ENCODE measurements at regions not wholly inside any gene's neighbourhood (a gene's known extent, or its start where the extent isn't known, plus 50 kb on each side); places are given as distances from the start of the nearest gene placed in this dataset.
A peak's percentile ranks its signal among the peaks of the same experiment; 100 is the strongest.
"Not testable (repeated sequence)": the region's sequence is repeated elsewhere in the genome, so short reads cannot be mapped to it uniquely, and the experiment has no call there.

- DNase-seq (ENCODE audit: low read depth in 1 of 2, low spot score in 2 of 2) = no peak
- Histone ChIP-seq H3K4me1 (replicated peaks) (no peaks in the 10 kb centered on the region; the same call in 1 of the 2 replicates), H3K9me3 (replicated peaks) (no peaks in the 10 kb centered on the region), H3K27ac (no peak overlapping the region), H3K27me3 (replicated peaks) (no peaks in the 10 kb centered on the region), H3K4me3 (no peak overlapping the region), H3K36me3 (no peaks in the 10 kb centered on the region)
Measured at GRCh38 chr9:16276866-16277265, 593.6 kb downstream of the BNC2 start.

GRCh38 chr9:16277471-16277960, 593.0 kb downstream of the BNC2 start:
- Histone ChIP-seq H3K27ac (no peak overlapping the region), H3K27me3 (replicated peaks) (no peaks in the 10 kb centered on the region), H3K9me3 (replicated peaks) (no peaks in the 10 kb centered on the region), H3K36me3 (no peaks in the 10 kb centered on the region), H3K4me3 (no peak overlapping the region), H3K4me1 (replicated peaks) (peaks cover 2% of the 10 kb centered on the region; the same call in 1 of the 2 replicates)
- no peak for DNase-seq (ENCODE audit: low read depth in 1 of 2, low spot score in 2 of 2)

- H3K4me3 ChIP-seq = no peak overlapping the region
- no peaks in the 10 kb centered on the region for H3K27me3 ChIP-seq (replicated peaks)
- H3K27ac ChIP-seq = no peak overlapping the region
- DNase-seq (ENCODE audit: low read depth in 1 of 2, low spot score in 2 of 2) = no peak
- no peaks in the 10 kb centered on the region for H3K9me3 ChIP-seq (replicated peaks)
- H3K4me1 ChIP-seq (replicated peaks) = peaks cover 4% of the 10 kb centered on the region; the same call in 1 of the 2 replicates
- H3K36me3 ChIP-seq = no peaks in the 10 kb centered on the region
Measured at GRCh38 chr9:16278326-16278999, 592.0 kb downstream of the BNC2 start.

GRCh38 chr9:16281707-16282106, 588.8 kb downstream of the BNC2 start:
- H3K27me3 ChIP-seq (replicated peaks) = no peaks in the 10 kb centered on the region
- no peaks in the 10 kb centered on the region for H3K9me3 ChIP-seq (replicated peaks)
- H3K36me3 ChIP-seq = no peaks in the 10 kb centered on the region
- no peak overlapping the region for H3K27ac ChIP-seq
- H3K4me1 ChIP-seq (replicated peaks) = peaks cover 4% of the 10 kb centered on the region; the same call in 1 of the 2 replicates
- H3K4me3 ChIP-seq = no peak overlapping the region
- DNase-seq (ENCODE audit: low read depth in 1 of 2, low spot score in 2 of 2) = no peak

GRCh38 chr9:16282216-16282615, 588.3 kb downstream of the BNC2 start:
- Histone ChIP-seq H3K4me3 (no peak overlapping the region), H3K27ac (no peak overlapping the region), H3K27me3 (replicated peaks) (no peaks in the 10 kb centered on the region), H3K36me3 (no peaks in the 10 kb centered on the region), H3K4me1 (replicated peaks) (peaks cover 4% of the 10 kb centered on the region; the same call in 1 of the 2 replicates), H3K9me3 (replicated peaks) (no peaks in the 10 kb centered on the region)
- DNase-seq (ENCODE audit: low read depth in 1 of 2, low spot score in 2 of 2) = peak in 1 of 2 experiments; percentile 25

- no peak overlapping the region for H3K27ac ChIP-seq
- DNase-seq (ENCODE audit: low read depth in 1 of 2, low spot score in 2 of 2) = no peak
- no peaks in the 10 kb centered on the region for H3K36me3 ChIP-seq
- peaks cover 4% of the 10 kb centered on the region; the same call in 1 of the 2 replicates for H3K4me1 ChIP-seq (replicated peaks)
- no peaks in the 10 kb centered on the region for H3K9me3 ChIP-seq (replicated peaks)
- H3K27me3 ChIP-seq (replicated peaks) = no peaks in the 10 kb centered on the region
- no peak overlapping the region for H3K4me3 ChIP-seq
Measured at GRCh38 chr9:16282718-16283117, 587.8 kb downstream of the BNC2 start.

GRCh38 chr9:16286160-16286559, 584.3 kb downstream of the BNC2 start:
- H3K27ac ChIP-seq = no peak overlapping the region

GRCh38 chr9:16289639-16290038, 580.8 kb downstream of the BNC2 start:
- Histone ChIP-seq H3K9me3 (replicated peaks) (no peaks in the 10 kb centered on the region), H3K27me3 (replicated peaks) (no peaks in the 10 kb centered on the region), H3K4me3 (no peak overlapping the region), H3K27ac (no peak overlapping the region), H3K4me1 (replicated peaks) (no peaks in the 10 kb centered on the region), H3K36me3 (no peaks in the 10 kb centered on the region)
- DNase-seq (ENCODE audit: low read depth in 1 of 2, low spot score in 2 of 2) = no peak

More at GRCh38 chr9:16286160-16286559, 584.3 kb downstream of the BNC2 start:
- no peak overlapping the region for H3K4me3 ChIP-seq
- no peak for DNase-seq (ENCODE audit: low read depth in 1 of 2, low spot score in 2 of 2)
- no peaks in the 10 kb centered on the region for H3K27me3 ChIP-seq (replicated peaks)
- H3K4me1 ChIP-seq (replicated peaks) = peaks cover 4% of the 10 kb centered on the region; the same call in 1 of the 2 replicates
- H3K9me3 ChIP-seq (replicated peaks) = no peaks in the 10 kb centered on the region
- no peaks in the 10 kb centered on the region for H3K36me3 ChIP-seq

GRCh38 chr9:16290169-16290568, 580.3 kb downstream of the BNC2 start:
- Histone ChIP-seq H3K4me3 (no peak overlapping the region), H3K9me3 (replicated peaks) (no peaks in the 10 kb centered on the region), H3K27ac (no peak overlapping the region), H3K36me3 (no peaks in the 10 kb centered on the region), H3K4me1 (replicated peaks) (no peaks in the 10 kb centered on the region), H3K27me3 (replicated peaks) (no peaks in the 10 kb centered on the region)
- no peak for DNase-seq (ENCODE audit: low read depth in 1 of 2, low spot score in 2 of 2)

- H3K4me1 ChIP-seq (replicated peaks) = no peaks in the 10 kb centered on the region
- no peaks in the 10 kb centered on the region for H3K36me3 ChIP-seq
- H3K4me3 ChIP-seq = no peak overlapping the region
- H3K9me3 ChIP-seq (replicated peaks) = no peaks in the 10 kb centered on the region
- no peak overlapping the region for H3K27ac ChIP-seq
- DNase-seq (ENCODE audit: low read depth in 1 of 2, low spot score in 2 of 2) = no peak
- no peaks in the 10 kb centered on the region for H3K27me3 ChIP-seq (replicated peaks)
Measured at GRCh38 chr9:16291921-16292320, 578.5 kb downstream of the BNC2 start.

GRCh38 chr9:16293610-16294009, 576.9 kb downstream of the BNC2 start:
- Histone ChIP-seq H3K27me3 (replicated peaks) (no peaks in the 10 kb centered on the region), H3K27ac (no peak overlapping the region), H3K4me1 (replicated peaks) (no peaks in the 10 kb centered on the region), H3K9me3 (replicated peaks) (no peaks in the 10 kb centered on the region), H3K4me3 (no peak overlapping the region), H3K36me3 (no peaks in the 10 kb centered on the region)
- no peak for DNase-seq (ENCODE audit: low read depth in 1 of 2, low spot score in 2 of 2)

GRCh38 chr9:16294133-16294770, 576.2 kb downstream of the BNC2 start:
- no peaks in the 10 kb centered on the region for H3K9me3 ChIP-seq (replicated peaks)
- DNase-seq (ENCODE audit: low read depth in 1 of 2, low spot score in 2 of 2) = no peak
- no peaks in the 10 kb centered on the region for H3K27me3 ChIP-seq (replicated peaks)
- no peaks in the 10 kb centered on the region for H3K4me1 ChIP-seq (replicated peaks)
- H3K27ac ChIP-seq = no peak overlapping the region
- H3K4me3 ChIP-seq = no peak overlapping the region
- no peaks in the 10 kb centered on the region for H3K36me3 ChIP-seq

GRCh38 chr9:16294940-16295339, 575.5 kb downstream of the BNC2 start:
- H3K4me3 ChIP-seq; DNase-seq (ENCODE audit: low read depth in 1 of 2, low spot score in 2 of 2); H3K27me3 ChIP-seq (replicated peaks); H3K4me1 ChIP-seq (replicated peaks); H3K27ac ChIP-seq; H3K9me3 ChIP-seq (replicated peaks); H3K36me3 ChIP-seq: not testable (repeated sequence)

- H3K27me3 ChIP-seq (replicated peaks); H3K27ac ChIP-seq; H3K4me1 ChIP-seq (replicated peaks); DNase-seq (ENCODE audit: low read depth in 1 of 2, low spot score in 2 of 2); H3K4me3 ChIP-seq; H3K36me3 ChIP-seq; H3K9me3 ChIP-seq (replicated peaks): not testable (repeated sequence)
Measured at GRCh38 chr9:16299368-16299767, 571.1 kb downstream of the BNC2 start.

Data from SJSA1 (cell line).